ENCODE measurements at regions not wholly inside any gene's neighbourhood (a gene's known extent, or its start where the extent isn't known, plus 50 kb on each side); places are given as distances from the start of the nearest gene placed in this dataset.

- H3K4me3 ChIP-seq, result no peak overlapping the region
- no peaks in the 10 kb centered on the region for H3K9me3 ChIP-seq (ENCODE audit: low read depth, low read length)
- no peak for DNase-seq (ENCODE audit: low read depth, low spot score)
- TF ChIP-seq POLR2AphosphoS5 (IDR thresholded peaks at IDR 0.05; ENCODE audit: borderline replicate concordance, low read depth, low read length) (no peak), EZH2 (IDR thresholded peaks at IDR 0.05) (no peak), FOXP2 (optimal IDR thresholded peaks at IDR 0.05; ENCODE audit: control extremely low read depth, extremely low read length, insufficient read depth) (no peak)
- no peak overlapping the region for H3K27ac ChIP-seq
- no peaks in the 10 kb centered on the region for H3K36me3 ChIP-seq (ENCODE audit: insufficient read depth, low read length)
- H3K9ac ChIP-seq (ENCODE audit: insufficient read length), result no peak overlapping the region
Observed at GRCh38 chr4:179989975-179990374, 2253.2 kb upstream of the TENM3 start.

DNA sequence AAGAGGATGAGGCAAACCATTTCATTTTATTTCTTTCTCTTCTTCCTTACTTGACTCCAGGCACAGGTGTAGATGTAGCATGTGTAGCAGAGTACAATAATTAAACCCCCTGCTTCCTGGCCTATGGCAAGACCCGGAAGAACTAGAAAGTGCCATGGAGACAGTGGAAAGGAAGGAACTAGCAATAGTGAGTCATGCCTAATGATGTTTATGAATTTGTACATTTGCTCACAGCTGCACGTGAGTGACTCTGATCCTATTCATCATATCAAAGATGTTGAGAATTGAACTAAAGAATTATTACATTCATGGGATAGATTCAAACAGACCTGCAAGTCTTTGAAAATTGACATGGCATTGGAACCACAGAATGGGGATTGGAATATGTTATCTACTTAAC is 2233.9 kb upstream of the TENM3 start:
- no peak for DNase-seq (ENCODE audit: low read depth, low spot score)
- Histone ChIP-seq H3K27ac (no peak overlapping the region), H3K4me3 (no peak overlapping the region), H3K36me3 (ENCODE audit: insufficient read depth, low read length) (no peaks in the 10 kb centered on the region), H3K9ac (ENCODE audit: insufficient read length) (no peak overlapping the region), H3K9me3 (ENCODE audit: low read depth, low read length) (no peaks in the 10 kb centered on the region)
- TF ChIP-seq POLR2AphosphoS5 (IDR thresholded peaks at IDR 0.05; ENCODE audit: borderline replicate concordance, low read depth, low read length), result no peak
- TF ChIP-seq EZH2 (IDR thresholded peaks at IDR 0.05), result no peak
- TF ChIP-seq FOXP2 (optimal IDR thresholded peaks at IDR 0.05; ENCODE audit: control extremely low read depth, extremely low read length, insufficient read depth), result no peak

DNA sequence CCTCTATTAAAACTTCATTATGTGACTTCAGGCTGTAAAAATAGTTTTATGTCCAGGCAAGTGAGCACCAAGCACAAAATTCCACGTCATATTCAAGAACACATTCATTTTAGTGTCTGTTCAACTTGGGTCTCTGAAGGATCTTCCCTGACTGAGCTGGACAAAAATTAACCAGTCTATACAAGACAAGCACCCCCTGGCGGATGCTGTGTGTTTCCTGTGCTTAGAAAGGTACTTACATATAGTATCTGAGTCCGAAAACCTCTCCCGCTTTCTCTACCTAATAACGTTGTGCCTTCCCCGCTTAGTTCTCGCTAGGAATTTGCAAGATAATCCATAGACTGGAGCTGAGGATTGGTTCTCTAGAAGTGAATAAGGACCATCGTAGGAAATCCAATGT is 2214.5 kb upstream of the TENM3 start:
- peak; percentile 10 for DNase-seq (ENCODE audit: low read depth, low spot score)
- Histone ChIP-seq H3K9me3 (ENCODE audit: low read depth, low read length) (no peaks in the 10 kb centered on the region), H3K4me3 (no peak overlapping the region), H3K27ac (no peak overlapping the region), H3K9ac (ENCODE audit: insufficient read length) (no peak overlapping the region), H3K36me3 (ENCODE audit: insufficient read depth, low read length) (no peaks in the 10 kb centered on the region)
- TF ChIP-seq POLR2AphosphoS5 (IDR thresholded peaks at IDR 0.05; ENCODE audit: borderline replicate concordance, low read depth, low read length) (no peak), FOXP2 (optimal IDR thresholded peaks at IDR 0.05; ENCODE audit: control extremely low read depth, extremely low read length, insufficient read depth) (no peak), EZH2 (IDR thresholded peaks at IDR 0.05) (no peak)

DNA sequence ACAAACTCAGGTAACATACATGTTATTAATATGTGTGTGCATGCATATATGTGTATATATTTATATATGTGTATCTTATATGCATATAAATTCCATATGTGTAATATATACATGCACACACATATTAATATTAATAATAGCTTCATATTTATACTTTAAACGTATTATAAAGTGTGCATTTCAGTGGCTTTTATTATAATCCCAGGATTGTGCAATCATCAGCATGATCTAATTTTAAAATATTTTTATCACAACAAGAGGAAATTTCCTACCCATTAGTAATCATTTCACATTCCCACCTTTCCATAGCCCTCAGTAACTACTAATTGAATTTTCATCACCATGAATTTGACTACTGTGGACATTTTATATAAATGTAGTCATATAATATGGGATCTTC is 2211.9 kb upstream of the TENM3 start:
- Histone ChIP-seq H3K9ac (ENCODE audit: insufficient read length) (no peak overlapping the region), H3K36me3 (ENCODE audit: insufficient read depth, low read length) (no peaks in the 10 kb centered on the region), H3K27ac (no peak overlapping the region), H3K9me3 (ENCODE audit: low read depth, low read length) (no peaks in the 10 kb centered on the region), H3K4me3 (no peak overlapping the region)
- TF ChIP-seq POLR2AphosphoS5 (IDR thresholded peaks at IDR 0.05; ENCODE audit: borderline replicate concordance, low read depth, low read length), result no peak
- no peak for TF ChIP-seq FOXP2 (optimal IDR thresholded peaks at IDR 0.05; ENCODE audit: control extremely low read depth, extremely low read length, insufficient read depth)
- no peak for TF ChIP-seq EZH2 (IDR thresholded peaks at IDR 0.05)
- no peak for DNase-seq (ENCODE audit: low read depth, low spot score)

GRCh38 chr4:180041576-180041975 is 2201.6 kb upstream of the TENM3 start:
- Histone ChIP-seq H3K27ac (no peak overlapping the region), H3K9ac (ENCODE audit: insufficient read length) (no peak overlapping the region), H3K36me3 (ENCODE audit: insufficient read depth, low read length) (no peaks in the 10 kb centered on the region), H3K4me3 (no peak overlapping the region), H3K9me3 (ENCODE audit: low read depth, low read length) (no peaks in the 10 kb centered on the region)
- no peak for DNase-seq (ENCODE audit: low read depth, low spot score)
- TF ChIP-seq FOXP2 (optimal IDR thresholded peaks at IDR 0.05; ENCODE audit: control extremely low read depth, extremely low read length, insufficient read depth), result no peak
- TF ChIP-seq EZH2 (IDR thresholded peaks at IDR 0.05), result no peak
- no peak for TF ChIP-seq POLR2AphosphoS5 (IDR thresholded peaks at IDR 0.05; ENCODE audit: borderline replicate concordance, low read depth, low read length)

GRCh38 chr4:180052629-180053028 is 2190.6 kb upstream of the TENM3 start:
- TF ChIP-seq FOXP2 (optimal IDR thresholded peaks at IDR 0.05; ENCODE audit: control extremely low read depth, extremely low read length, insufficient read depth) (no peak), POLR2AphosphoS5 (IDR thresholded peaks at IDR 0.05; ENCODE audit: borderline replicate concordance, low read depth, low read length) (no peak), EZH2 (IDR thresholded peaks at IDR 0.05) (no peak)
- DNase-seq (ENCODE audit: low read depth, low spot score), result no peak
- Histone ChIP-seq H3K4me3 (no peak overlapping the region), H3K9ac (ENCODE audit: insufficient read length) (no peak overlapping the region), H3K36me3 (ENCODE audit: insufficient read depth, low read length) (no peaks in the 10 kb centered on the region), H3K9me3 (ENCODE audit: low read depth, low read length) (no peaks in the 10 kb centered on the region), H3K27ac (no peak overlapping the region)

GRCh38 chr4:180054291-180054690 is 2188.9 kb upstream of the TENM3 start:
- Histone ChIP-seq H3K36me3 (ENCODE audit: insufficient read depth, low read length) (no peaks in the 10 kb centered on the region), H3K27ac (no peak overlapping the region), H3K9ac (ENCODE audit: insufficient read length) (no peak overlapping the region), H3K4me3 (no peak overlapping the region), H3K9me3 (ENCODE audit: low read depth, low read length) (no peaks in the 10 kb centered on the region)
- DNase-seq (ENCODE audit: low read depth, low spot score), result no peak
- no peak for TF ChIP-seq POLR2AphosphoS5 (IDR thresholded peaks at IDR 0.05; ENCODE audit: borderline replicate concordance, low read depth, low read length)
- TF ChIP-seq EZH2 (IDR thresholded peaks at IDR 0.05), result no peak
- no peak for TF ChIP-seq FOXP2 (optimal IDR thresholded peaks at IDR 0.05; ENCODE audit: control extremely low read depth, extremely low read length, insufficient read depth)

GRCh38 chr4:180057299-180057721 is 2185.9 kb upstream of the TENM3 start:
- Histone ChIP-seq H3K9ac (ENCODE audit: insufficient read length) (no peak overlapping the region), H3K4me3 (peak overlapping the region; percentile 93)
- no peak for TF ChIP-seq EZH2 (IDR thresholded peaks at IDR 0.05)
- no peak for TF ChIP-seq POLR2AphosphoS5 (IDR thresholded peaks at IDR 0.05; ENCODE audit: borderline replicate concordance, low read depth, low read length)
- no peak for TF ChIP-seq FOXP2 (optimal IDR thresholded peaks at IDR 0.05; ENCODE audit: control extremely low read depth, extremely low read length, insufficient read depth)

More at GRCh38 chr4:180057299-180057721, 2185.9 kb upstream of the TENM3 start:
- Histone ChIP-seq H3K27ac (no peak overlapping the region), H3K36me3 (ENCODE audit: insufficient read depth, low read length) (no peaks in the 10 kb centered on the region), H3K9me3 (ENCODE audit: low read depth, low read length) (no peaks in the 10 kb centered on the region)
- DNase-seq (ENCODE audit: low read depth, low spot score), result no peak
